C4-2B (cell line): ENCODE measurements at regions not wholly inside any gene's neighbourhood (a gene's known extent, or its start where the extent isn't known, plus 50 kb on each side); places are given as distances from the start of the nearest gene placed in this dataset.
"Not testable (repeated sequence)": the region's sequence is repeated elsewhere in the genome, so short reads cannot be mapped to it uniquely, and the experiment has no call there.

ENCODE experiments used
- H3K27ac ChIP-seq: fragments of 450-650 bp; 2 replicates; pipeline ENCODE4 v1.5.1; 2017
- ZFX ChIP-seq: fragments of 450-650 bp; IDR thresholded peaks from 2 replicates; pipeline ENCODE4 v1.6.1; 2017
- TF ChIP-seq, protein P1 (sequence below): fragments of 450-650 bp; conservative IDR thresholded peaks from 2 replicates; pipeline ENCODE4 v1.5.1; 2017; ENCODE audit warnings: mild to moderate bottlenecking

- no peak for TF ChIP-seq ZFX
- TF ChIP-seq, protein P1, sequence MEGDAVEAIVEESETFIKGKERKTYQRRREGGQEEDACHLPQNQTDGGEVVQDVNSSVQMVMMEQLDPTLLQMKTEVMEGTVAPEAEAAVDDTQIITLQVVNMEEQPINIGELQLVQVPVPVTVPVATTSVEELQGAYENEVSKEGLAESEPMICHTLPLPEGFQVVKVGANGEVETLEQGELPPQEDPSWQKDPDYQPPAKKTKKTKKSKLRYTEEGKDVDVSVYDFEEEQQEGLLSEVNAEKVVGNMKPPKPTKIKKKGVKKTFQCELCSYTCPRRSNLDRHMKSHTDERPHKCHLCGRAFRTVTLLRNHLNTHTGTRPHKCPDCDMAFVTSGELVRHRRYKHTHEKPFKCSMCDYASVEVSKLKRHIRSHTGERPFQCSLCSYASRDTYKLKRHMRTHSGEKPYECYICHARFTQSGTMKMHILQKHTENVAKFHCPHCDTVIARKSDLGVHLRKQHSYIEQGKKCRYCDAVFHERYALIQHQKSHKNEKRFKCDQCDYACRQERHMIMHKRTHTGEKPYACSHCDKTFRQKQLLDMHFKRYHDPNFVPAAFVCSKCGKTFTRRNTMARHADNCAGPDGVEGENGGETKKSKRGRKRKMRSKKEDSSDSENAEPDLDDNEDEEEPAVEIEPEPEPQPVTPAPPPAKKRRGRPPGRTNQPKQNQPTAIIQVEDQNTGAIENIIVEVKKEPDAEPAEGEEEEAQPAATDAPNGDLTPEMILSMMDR, result no peak
- no peak overlapping the region for H3K27ac ChIP-seq
Measured at GRCh38 chr10:33860552-33860951, 526.1 kb upstream of the NRP1 start.

GRCh38 chr10:33859319-33860022 lies 525.0 kb upstream of the NRP1 start:
- H3K27ac ChIP-seq, result no peak overlapping the region
- TF ChIP-seq, protein P1, result no peak
- no peak for TF ChIP-seq ZFX

- no peak for TF ChIP-seq ZFX
- TF ChIP-seq, protein P1, result no peak
- no peak overlapping the region for H3K27ac ChIP-seq
Measured at GRCh38 chr10:33858326-33858725, 523.9 kb upstream of the NRP1 start.

- not testable (repeated sequence) for H3K27ac ChIP-seq
Measured at GRCh38 chr10:33853221-33853620, 518.8 kb upstream of the NRP1 start.

DNA sequence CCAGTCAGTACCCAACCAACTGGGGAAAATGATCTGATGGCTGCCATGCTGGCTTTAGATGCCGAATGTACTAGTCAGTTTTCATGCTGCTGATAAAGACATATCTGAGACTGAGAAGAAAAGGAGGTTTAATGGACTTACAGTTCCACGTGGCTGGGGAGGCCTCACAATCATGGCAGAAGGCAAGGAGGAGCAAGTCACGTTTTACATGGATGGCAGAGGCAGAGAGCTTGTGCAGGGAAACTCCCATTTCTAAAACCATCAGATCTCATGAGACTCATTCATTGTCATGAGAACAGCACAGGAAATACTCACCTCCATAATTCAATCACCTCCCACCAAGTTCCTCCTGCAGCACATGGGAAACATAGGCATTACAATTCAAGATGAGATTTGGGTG lies 508.9 kb upstream of the NRP1 start:
- TF ChIP-seq ZFX, result no peak
- TF ChIP-seq, protein P1, result no peak
- H3K27ac ChIP-seq, result no peak overlapping the region

DNA sequence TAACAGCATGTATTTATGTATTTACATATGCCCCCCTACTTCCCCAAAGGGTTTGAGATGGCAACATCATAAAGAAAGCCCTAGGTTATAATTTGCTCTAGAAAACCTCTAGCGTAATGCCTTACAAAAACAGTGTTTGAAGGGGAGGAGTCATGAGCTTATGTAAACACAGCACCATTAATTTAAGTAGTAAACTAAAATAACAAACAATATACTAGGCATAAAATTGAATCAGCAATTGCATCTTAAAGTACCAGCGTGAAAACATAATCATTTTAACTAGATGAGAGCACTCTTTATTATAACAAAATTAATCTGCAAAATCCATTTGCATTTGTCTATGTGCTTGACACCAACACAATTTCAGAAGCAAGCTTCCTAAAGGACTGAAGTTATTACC lies 507.2 kb upstream of the NRP1 start:
- H3K27ac ChIP-seq, result no peak overlapping the region
- TF ChIP-seq ZFX, result no peak
- TF ChIP-seq, protein P1, result no peak

DNA sequence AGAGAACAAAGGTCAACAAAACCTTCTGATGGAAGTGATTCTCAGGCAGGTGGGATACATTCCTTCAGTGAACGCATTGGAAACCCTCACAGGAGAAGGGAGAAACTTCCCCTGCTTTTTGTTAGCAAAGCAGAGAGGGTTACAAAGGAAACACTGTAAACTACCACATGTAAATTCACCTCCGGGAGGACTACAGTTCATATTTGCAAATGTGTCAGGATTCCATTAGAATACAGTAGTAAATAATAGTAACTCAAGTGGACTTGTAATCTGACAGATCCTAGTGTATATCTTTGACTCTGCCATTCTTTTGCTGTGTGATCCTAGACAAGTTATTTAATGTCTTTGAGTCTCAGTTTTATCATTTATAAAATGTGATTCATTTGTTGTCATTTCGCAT lies 504.3 kb upstream of the NRP1 start:
- TF ChIP-seq, protein P1, result no peak
- no peak for TF ChIP-seq ZFX
- H3K27ac ChIP-seq, result no peak overlapping the region

DNA sequence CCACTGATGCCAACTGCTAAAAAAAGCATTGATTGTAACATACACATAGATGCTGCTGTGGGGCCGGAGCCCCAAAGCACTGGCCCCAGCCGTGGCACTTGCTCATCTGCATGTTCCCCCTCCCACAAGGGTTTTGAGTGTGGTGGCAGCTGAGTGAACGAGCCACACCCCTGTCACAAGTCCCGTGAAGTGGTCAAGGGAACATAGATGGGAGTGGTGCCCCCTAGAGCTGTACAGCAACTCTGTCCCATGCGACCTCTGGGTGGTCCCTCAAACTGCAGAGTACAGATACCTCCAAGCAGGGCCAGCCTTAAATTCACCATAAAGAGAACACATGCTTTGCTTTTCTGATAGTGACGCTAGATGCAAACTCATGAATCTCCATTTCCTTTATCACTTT lies 503.3 kb upstream of the NRP1 start:
- no peak overlapping the region for H3K27ac ChIP-seq
- TF ChIP-seq, protein P1, result no peak
- no peak for TF ChIP-seq ZFX
